HEK293T (cell line): ENCODE measurements at regions not wholly inside any gene's neighbourhood (a gene's known extent, or its start where the extent isn't known, plus 50 kb on each side); places are given as distances from the start of the nearest gene placed in this dataset.

Source experiments
- ARNT ChIP-seq: fragments of 450-650 bp; IDR thresholded peaks from 2 replicates; pipeline ENCODE4 v1.6.1; 2017; ENCODE audit warnings: mild to moderate bottlenecking
- BHLHE40 ChIP-seq: fragments of 450-650 bp; IDR thresholded peaks from 2 replicates; pipeline ENCODE4 v1.6.1; 2016; ENCODE audit warnings: mild to moderate bottlenecking, moderate library complexity, borderline replicate concordance
- CTBP1 ChIP-seq: fragments of 450-650 bp; IDR thresholded peaks from 2 replicates; pipeline ENCODE4 v1.6.1; 2016; ENCODE audit warnings: borderline replicate concordance
- ELF4 ChIP-seq: fragments of 450-650 bp; IDR thresholded peaks from 2 replicates; pipeline ENCODE4 v1.6.1; 2017; ENCODE audit warnings: antibody characterized with exemption
- FOXK2 ChIP-seq: fragments of 450-650 bp; IDR thresholded peaks from 2 replicates; pipeline ENCODE4 v1.6.1; 2016; ENCODE audit warnings: mild to moderate bottlenecking
- FOXM1 ChIP-seq: fragments of 450-650 bp; IDR thresholded peaks from 2 replicates; pipeline ENCODE4 v1.6.1; 2017; ENCODE audit warnings: mild to moderate bottlenecking, borderline replicate concordance
- HDGF ChIP-seq: fragments of 450-650 bp; IDR thresholded peaks from 2 replicates; pipeline ENCODE4 v1.6.1; 2017; ENCODE audit warnings: antibody characterized with exemption, borderline replicate concordance
- SUZ12 ChIP-seq: fragments of 450-650 bp; IDR thresholded peaks from 2 replicates; pipeline ENCODE4 v1.6.1; 2016; ENCODE audit warnings: mild to moderate bottlenecking
- TARDBP ChIP-seq: fragments of 450-650 bp; IDR thresholded peaks from 2 replicates; pipeline ENCODE4 v1.6.1; 2016
- ZNF384 ChIP-seq: fragments of 450-650 bp; IDR thresholded peaks from 2 replicates; pipeline ENCODE4 v1.6.1; 2016

GRCh38 chr16:49203361-49203760 lies 78.3 kb downstream of the CBLN1 start:
- TF ChIP-seq CTBP1 (no peak), ZNF384 (no peak), FOXK2 (no peak), ELF4 (no peak), FOXM1 (no peak), BHLHE40 (no peak), HDGF (no peak), SUZ12 (no peak), ARNT (no peak), TARDBP (no peak)
